ENCODE measurements at regions not wholly inside any gene's neighbourhood (a gene's known extent, or its start where the extent isn't known, plus 50 kb on each side); places are given as distances from the start of the nearest gene placed in this dataset.

- no peak for DNase-seq
These were observed 114.0 kb upstream of the TMEM132D start for GRCh38 chr12:130017591-130018449.

GRCh38 chr12:130018614-130019013, 114.8 kb upstream of the TMEM132D start:
- DNase-seq: no peak

- peak; percentile 28 to 35 for DNase-seq
These were observed 122.9 kb upstream of the TMEM132D start for GRCh38 chr12:130026608-130027176.

- DNase-seq: no peak
These were observed 124.0 kb upstream of the TMEM132D start for GRCh38 chr12:130027798-130028197.

- DNase-seq: no peak
These were observed 125.3 kb upstream of the TMEM132D start for GRCh38 chr12:130029151-130029550.

- no peak for DNase-seq
These were observed 127.2 kb upstream of the TMEM132D start for GRCh38 chr12:130031041-130031440.

- DNase-seq: peak; percentile 69 to 70
These were observed 127.9 kb upstream of the TMEM132D start for GRCh38 chr12:130031571-130032189.

- peak; percentile 58 to 74 for DNase-seq
These were observed 120.1 kb upstream of the FZD10 start for GRCh38 chr12:130041983-130042812.

GRCh38 chr12:130043685-130044406, 118.4 kb upstream of the FZD10 start:
- DNase-seq: no peak

- no peak for DNase-seq
These were observed 117.2 kb upstream of the FZD10 start for GRCh38 chr12:130044991-130045621.

GRCh38 chr12:130049666-130050065, 112.6 kb upstream of the FZD10 start:
- no peak for DNase-seq

GRCh38 chr12:130051900-130052299, 110.4 kb upstream of the FZD10 start:
- DNase-seq: no peak

GRCh38 chr12:130053651-130054069, 108.6 kb upstream of the FZD10 start:
- no peak for DNase-seq

GRCh38 chr12:130054803-130055202, 107.5 kb upstream of the FZD10 start:
- no peak for DNase-seq

GRCh38 chr12:130058926-130059472, 103.3 kb upstream of the FZD10 start:
- DNase-seq: no peak

GRCh38 chr12:130063866-130064265, 98.4 kb upstream of the FZD10 start:
- no peak for DNase-seq

GRCh38 chr12:130064999-130065398, 97.3 kb upstream of the FZD10 start:
- no peak for DNase-seq

GRCh38 chr12:130066742-130067141, 95.5 kb upstream of the FZD10 start:
- DNase-seq: no peak

GRCh38 chr12:130068741-130069140, 93.5 kb upstream of the FZD10 start:
- no peak for DNase-seq

- DNase-seq: no peak
These were observed 92.1 kb upstream of the FZD10 start for GRCh38 chr12:130070126-130070611.

GRCh38 chr12:130073721-130074120, 88.5 kb upstream of the FZD10 start:
- no peak for DNase-seq

All from stimulated activated CD4-positive, alpha-beta T cell treated with anti-CD3 and anti-CD28 coated beads, Interleukin-2, amount 100 ng/mL, for 48 hours (primary cell).